ENCODE measurements at regions not wholly inside any gene's neighbourhood (a gene's known extent, or its start where the extent isn't known, plus 50 kb on each side); places are given as distances from the start of the nearest gene placed in this dataset.

GRCh38 chr5:121503111-121503840 lies 348.4 kb upstream of the FTMT start:
- Histone ChIP-seq H3K36me3 (ENCODE audit: control insufficient read depth, insufficient read depth, low read length, severe bottlenecking) (no peaks in the 10 kb centered on the region), H3K27me3 (replicated peaks; ENCODE audit: control insufficient read depth, insufficient read depth, low read length) (no peaks in the 10 kb centered on the region), H3K4me1 (ENCODE audit: control insufficient read depth, insufficient read depth, low read length) (no peaks in the 10 kb centered on the region), H3K9me3 (ENCODE audit: control insufficient read depth, low read length) (no peaks in the 10 kb centered on the region), H3K9ac (ENCODE audit: low read length) (no peak overlapping the region), H3K4me3 (ENCODE audit: low read length) (no peak overlapping the region)
- peak; percentile 45 for DNase-seq (ENCODE audit: low read depth)

- H3K9ac ChIP-seq (ENCODE audit: low read length): no peak overlapping the region
- DNase-seq (ENCODE audit: low read depth): no peak
- H3K9me3 ChIP-seq (ENCODE audit: control insufficient read depth, low read length): no peaks in the 10 kb centered on the region
- H3K4me3 ChIP-seq (ENCODE audit: low read length): no peak overlapping the region
- H3K27me3 ChIP-seq (replicated peaks; ENCODE audit: control insufficient read depth, insufficient read depth, low read length): no peaks in the 10 kb centered on the region
- H3K4me1 ChIP-seq (ENCODE audit: control insufficient read depth, insufficient read depth, low read length): no peaks in the 10 kb centered on the region
- H3K36me3 ChIP-seq (ENCODE audit: control insufficient read depth, insufficient read depth, low read length, severe bottlenecking): no peaks in the 10 kb centered on the region
These were observed 334.7 kb upstream of the FTMT start for GRCh38 chr5:121516997-121517396.

DNA sequence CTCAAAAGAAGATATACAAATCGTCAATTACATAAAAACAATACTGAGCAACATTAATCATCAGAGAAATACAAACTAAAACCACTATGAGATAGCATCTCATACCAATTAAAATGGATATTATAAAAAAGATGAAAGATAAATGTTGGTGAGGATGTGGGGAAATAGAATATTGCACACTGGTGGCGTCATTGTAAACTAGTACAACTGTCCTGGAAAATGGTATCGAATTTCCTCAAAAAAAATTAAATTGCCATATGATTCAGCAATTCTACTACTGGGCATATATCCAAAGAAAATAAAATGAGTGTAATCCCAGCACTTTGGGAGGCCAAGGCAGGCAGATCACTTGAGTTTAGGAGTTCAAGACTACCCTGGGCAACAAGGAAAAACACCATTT lies 326.0 kb upstream of the FTMT start:
- peaks cover 5% of the 10 kb centered on the region for H3K9me3 ChIP-seq (ENCODE audit: control insufficient read depth, low read length)
- no peaks in the 10 kb centered on the region for H3K27me3 ChIP-seq (replicated peaks; ENCODE audit: control insufficient read depth, insufficient read depth, low read length)
- no peak overlapping the region for H3K4me3 ChIP-seq (ENCODE audit: low read length)
- DNase-seq (ENCODE audit: low read depth): peak; percentile 6
- no peak overlapping the region for H3K9ac ChIP-seq (ENCODE audit: low read length)
- H3K4me1 ChIP-seq (ENCODE audit: control insufficient read depth, insufficient read depth, low read length): no peaks in the 10 kb centered on the region
- H3K36me3 ChIP-seq (ENCODE audit: control insufficient read depth, insufficient read depth, low read length, severe bottlenecking): no peaks in the 10 kb centered on the region

DNA sequence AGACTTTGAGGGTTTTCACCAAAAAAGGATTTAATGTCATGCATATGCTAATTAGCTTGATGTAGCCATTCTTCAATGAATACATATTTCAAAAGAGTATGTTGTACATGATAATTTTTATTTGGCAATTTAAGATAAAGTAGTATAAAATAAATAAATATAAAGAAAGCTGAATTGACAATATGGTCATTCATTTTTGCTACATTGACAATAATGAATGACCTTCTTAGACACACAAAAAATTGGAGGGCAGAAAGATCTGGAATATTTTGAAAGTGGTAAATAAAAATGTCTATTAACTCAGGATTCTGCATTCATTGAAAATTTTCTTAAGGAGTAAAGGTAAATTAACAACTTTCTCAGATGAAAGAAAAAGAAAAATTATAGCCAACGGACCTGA lies 324.8 kb upstream of the FTMT start:
- H3K9ac ChIP-seq (ENCODE audit: low read length): no peak overlapping the region
- H3K36me3 ChIP-seq (ENCODE audit: control insufficient read depth, insufficient read depth, low read length, severe bottlenecking): no peaks in the 10 kb centered on the region
- peaks cover 5% of the 10 kb centered on the region for H3K9me3 ChIP-seq (ENCODE audit: control insufficient read depth, low read length)
- no peaks in the 10 kb centered on the region for H3K27me3 ChIP-seq (replicated peaks; ENCODE audit: control insufficient read depth, insufficient read depth, low read length)
- no peak overlapping the region for H3K4me3 ChIP-seq (ENCODE audit: low read length)
- H3K4me1 ChIP-seq (ENCODE audit: control insufficient read depth, insufficient read depth, low read length): no peaks in the 10 kb centered on the region
- no peak for DNase-seq (ENCODE audit: low read depth)

DNA sequence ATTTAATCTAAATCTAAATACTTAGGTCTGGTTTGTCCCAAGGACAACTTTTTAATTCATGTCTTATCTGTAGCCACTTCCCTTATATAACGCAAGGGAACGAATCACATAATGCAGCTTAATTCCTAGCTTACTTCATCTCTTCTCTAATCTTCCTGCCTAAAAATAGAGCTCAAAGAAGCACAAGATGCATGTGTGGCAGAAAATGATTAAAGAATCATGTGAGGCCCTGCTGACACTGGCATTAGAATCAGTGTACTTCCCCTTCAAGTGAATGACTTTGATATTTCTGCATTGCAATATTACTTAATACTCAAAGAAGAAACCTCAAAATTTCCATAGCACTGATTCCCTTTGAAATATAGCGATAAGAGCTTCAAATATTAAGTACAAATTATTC lies 317.9 kb upstream of the FTMT start:
- Histone ChIP-seq H3K27me3 (replicated peaks; ENCODE audit: control insufficient read depth, insufficient read depth, low read length) (no peaks in the 10 kb centered on the region), H3K9ac (ENCODE audit: low read length) (no peak overlapping the region), H3K9me3 (ENCODE audit: control insufficient read depth, low read length) (no peaks in the 10 kb centered on the region), H3K36me3 (ENCODE audit: control insufficient read depth, insufficient read depth, low read length, severe bottlenecking) (no peaks in the 10 kb centered on the region), H3K4me1 (ENCODE audit: control insufficient read depth, insufficient read depth, low read length) (no peaks in the 10 kb centered on the region), H3K4me3 (ENCODE audit: low read length) (no peak overlapping the region)
- DNase-seq (ENCODE audit: low read depth): no peak

- Histone ChIP-seq H3K9ac (ENCODE audit: low read length) (no peak overlapping the region), H3K27me3 (replicated peaks; ENCODE audit: control insufficient read depth, insufficient read depth, low read length) (no peaks in the 10 kb centered on the region), H3K4me3 (ENCODE audit: low read length) (no peak overlapping the region), H3K4me1 (ENCODE audit: control insufficient read depth, insufficient read depth, low read length) (no peaks in the 10 kb centered on the region), H3K36me3 (ENCODE audit: control insufficient read depth, insufficient read depth, low read length, severe bottlenecking) (no peaks in the 10 kb centered on the region), H3K9me3 (ENCODE audit: control insufficient read depth, low read length) (no peaks in the 10 kb centered on the region)
- DNase-seq (ENCODE audit: low read depth): no peak
These were observed 300.7 kb upstream of the FTMT start for GRCh38 chr5:121550989-121551388.

- Histone ChIP-seq H3K36me3 (ENCODE audit: control insufficient read depth, insufficient read depth, low read length, severe bottlenecking) (no peaks in the 10 kb centered on the region), H3K4me3 (ENCODE audit: low read length) (no peak overlapping the region), H3K9ac (ENCODE audit: low read length) (no peak overlapping the region), H3K27me3 (replicated peaks; ENCODE audit: control insufficient read depth, insufficient read depth, low read length) (no peaks in the 10 kb centered on the region), H3K4me1 (ENCODE audit: control insufficient read depth, insufficient read depth, low read length) (no peaks in the 10 kb centered on the region), H3K9me3 (ENCODE audit: control insufficient read depth, low read length) (no peaks in the 10 kb centered on the region)
- no peak for DNase-seq (ENCODE audit: low read depth)
These were observed 291.9 kb upstream of the FTMT start for GRCh38 chr5:121559832-121560231.

DNA sequence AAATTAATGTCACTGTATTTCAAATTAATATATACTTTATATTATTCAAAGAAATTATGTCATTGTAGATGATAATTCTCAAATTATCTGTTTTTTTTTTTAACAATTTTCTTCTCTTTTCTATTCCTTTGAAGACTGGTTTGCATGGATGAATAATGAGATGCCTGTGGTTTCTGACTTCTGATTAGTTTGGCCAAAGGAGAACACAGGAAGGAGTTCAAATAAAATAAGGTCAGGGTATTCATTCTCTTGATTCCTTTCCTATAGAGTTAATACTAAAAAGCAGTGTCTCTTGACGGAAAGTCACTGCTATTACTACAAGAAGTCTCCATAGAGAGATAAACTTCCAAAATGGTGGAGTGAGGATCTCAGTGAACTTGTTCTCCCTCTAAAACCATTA lies 279.6 kb upstream of the FTMT start:
- Histone ChIP-seq H3K4me3 (ENCODE audit: low read length) (no peak overlapping the region), H3K4me1 (ENCODE audit: control insufficient read depth, insufficient read depth, low read length) (no peaks in the 10 kb centered on the region), H3K9me3 (ENCODE audit: control insufficient read depth, low read length) (no peaks in the 10 kb centered on the region), H3K36me3 (ENCODE audit: control insufficient read depth, insufficient read depth, low read length, severe bottlenecking) (no peaks in the 10 kb centered on the region), H3K9ac (ENCODE audit: low read length) (no peak overlapping the region), H3K27me3 (replicated peaks; ENCODE audit: control insufficient read depth, insufficient read depth, low read length) (no peaks in the 10 kb centered on the region)
- DNase-seq (ENCODE audit: low read depth): peak; percentile 5

DNA sequence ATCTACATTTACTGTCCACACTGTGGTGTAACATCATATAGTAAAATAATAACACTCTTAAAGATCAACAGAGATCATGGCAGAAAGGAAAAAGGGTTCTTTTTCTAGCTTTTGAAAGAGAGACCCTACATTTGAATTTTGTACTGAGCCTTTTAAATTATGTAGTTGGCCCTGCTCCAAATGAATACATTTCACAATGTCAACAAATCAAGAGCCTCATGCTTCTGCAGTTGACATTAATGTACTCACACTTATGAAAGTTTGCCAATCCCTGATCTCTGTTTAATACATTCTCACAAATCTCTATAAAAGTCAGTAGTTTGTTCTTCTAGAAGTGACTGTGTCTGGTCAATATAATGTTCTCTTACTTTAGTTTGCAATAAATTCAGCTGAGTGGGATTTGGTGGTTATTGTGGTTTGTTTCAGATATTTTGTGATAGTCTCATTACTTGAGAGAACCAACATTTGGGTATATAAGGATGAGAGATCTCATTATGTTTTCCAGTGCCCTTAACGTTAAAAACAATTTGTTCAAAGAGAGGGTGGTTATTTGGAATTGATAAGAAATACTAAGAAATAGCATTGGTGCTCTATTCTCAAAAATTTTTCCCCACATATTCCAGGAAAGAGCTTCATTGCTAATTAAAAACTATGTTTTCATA lies 277.8 kb upstream of the FTMT start:
- no peak overlapping the region for H3K4me3 ChIP-seq (ENCODE audit: low read length)
- peak; percentile 4 for DNase-seq (ENCODE audit: low read depth)
- no peaks in the 10 kb centered on the region for H3K9me3 ChIP-seq (ENCODE audit: control insufficient read depth, low read length)
- no peak overlapping the region for H3K9ac ChIP-seq (ENCODE audit: low read length)
- H3K27me3 ChIP-seq (replicated peaks; ENCODE audit: control insufficient read depth, insufficient read depth, low read length): no peaks in the 10 kb centered on the region
- no peaks in the 10 kb centered on the region for H3K36me3 ChIP-seq (ENCODE audit: control insufficient read depth, insufficient read depth, low read length, severe bottlenecking)
- H3K4me1 ChIP-seq (ENCODE audit: control insufficient read depth, insufficient read depth, low read length): no peaks in the 10 kb centered on the region

DNA sequence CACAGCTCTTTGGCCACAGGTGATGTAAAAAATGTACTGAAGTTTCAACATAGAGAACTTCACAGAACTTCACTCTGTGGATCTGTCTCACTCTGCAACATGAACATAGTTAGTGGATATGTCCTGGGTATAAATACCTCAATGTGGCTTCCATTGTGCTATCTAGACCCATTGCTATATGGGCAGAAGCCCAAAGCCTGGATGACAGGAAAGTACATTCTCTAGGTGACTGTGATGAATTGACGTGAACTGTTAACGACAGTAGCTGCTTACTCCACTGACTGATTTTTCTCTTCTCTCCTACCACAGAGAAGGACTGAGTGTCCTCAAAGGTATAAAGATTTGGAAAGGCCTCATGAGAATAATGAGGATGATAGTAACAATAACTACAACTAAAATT lies 270.1 kb upstream of the FTMT start:
- no peaks in the 10 kb centered on the region for H3K27me3 ChIP-seq (replicated peaks; ENCODE audit: control insufficient read depth, insufficient read depth, low read length)
- DNase-seq (ENCODE audit: low read depth): no peak
- H3K4me3 ChIP-seq (ENCODE audit: low read length): no peak overlapping the region
- no peaks in the 10 kb centered on the region for H3K4me1 ChIP-seq (ENCODE audit: control insufficient read depth, insufficient read depth, low read length)
- no peak overlapping the region for H3K9ac ChIP-seq (ENCODE audit: low read length)
- H3K36me3 ChIP-seq (ENCODE audit: control insufficient read depth, insufficient read depth, low read length, severe bottlenecking): no peaks in the 10 kb centered on the region
- no peaks in the 10 kb centered on the region for H3K9me3 ChIP-seq (ENCODE audit: control insufficient read depth, low read length)

GRCh38 chr5:121596882-121597281 lies 254.8 kb upstream of the FTMT start:
- no peak overlapping the region for H3K4me3 ChIP-seq (ENCODE audit: low read length)
- DNase-seq (ENCODE audit: low read depth): no peak
- no peaks in the 10 kb centered on the region for H3K4me1 ChIP-seq (ENCODE audit: control insufficient read depth, insufficient read depth, low read length)
- H3K27me3 ChIP-seq (replicated peaks; ENCODE audit: control insufficient read depth, insufficient read depth, low read length): no peaks in the 10 kb centered on the region
- H3K36me3 ChIP-seq (ENCODE audit: control insufficient read depth, insufficient read depth, low read length, severe bottlenecking): no peaks in the 10 kb centered on the region
- H3K9me3 ChIP-seq (ENCODE audit: control insufficient read depth, low read length): peaks cover 16% of the 10 kb centered on the region
- no peak overlapping the region for H3K9ac ChIP-seq (ENCODE audit: low read length)

GRCh38 chr5:121608826-121609225 lies 242.9 kb upstream of the FTMT start:
- no peaks in the 10 kb centered on the region for H3K9me3 ChIP-seq (ENCODE audit: control insufficient read depth, low read length)
- no peaks in the 10 kb centered on the region for H3K4me1 ChIP-seq (ENCODE audit: control insufficient read depth, insufficient read depth, low read length)
- H3K4me3 ChIP-seq (ENCODE audit: low read length): no peak overlapping the region
- no peaks in the 10 kb centered on the region for H3K27me3 ChIP-seq (replicated peaks; ENCODE audit: control insufficient read depth, insufficient read depth, low read length)
- no peaks in the 10 kb centered on the region for H3K36me3 ChIP-seq (ENCODE audit: control insufficient read depth, insufficient read depth, low read length, severe bottlenecking)
- no peak overlapping the region for H3K9ac ChIP-seq (ENCODE audit: low read length)
- DNase-seq (ENCODE audit: low read depth): no peak
